GM18517 (cell line): ENCODE measurements at regions not wholly inside any gene's neighbourhood (a gene's known extent, or its start where the extent isn't known, plus 50 kb on each side); places are given as distances from the start of the nearest gene placed in this dataset.
A peak's percentile ranks its signal among the peaks of the same experiment; 100 is the strongest.

Experiments used
- ATAC-seq: cut with Tn5 transposase; IDR thresholded peaks from one replicate; pipeline ENCODE4 v1.9.1; 2021; ENCODE audit warnings: mild to moderate bottlenecking, moderate library complexity; ENCODE audit not compliant: unreplicated experiment

- no peak for ATAC-seq
Measured at GRCh38 chr3:177824190-177824786, 627.0 kb upstream of the TBL1XR1 start.

- no peak for ATAC-seq
Measured at GRCh38 chr3:177824841-177825240, 627.6 kb upstream of the TBL1XR1 start.

- ATAC-seq: no peak
Measured at GRCh38 chr3:177826253-177826652, 629.0 kb upstream of the TBL1XR1 start.

- peak; percentile 51 for ATAC-seq
Measured at GRCh38 chr3:177827511-177828207, 630.4 kb upstream of the TBL1XR1 start.

- no peak for ATAC-seq
Measured at GRCh38 chr3:177828208-177828565, 630.9 kb upstream of the TBL1XR1 start.

GRCh38 chr3:177830411-177830849, 633.1 kb upstream of the TBL1XR1 start:
- no peak for ATAC-seq

GRCh38 chr3:177831361-177831760, 634.1 kb upstream of the TBL1XR1 start:
- ATAC-seq: no peak

- ATAC-seq: no peak
Measured at GRCh38 chr3:177832880-177833279, 635.6 kb upstream of the TBL1XR1 start.

GRCh38 chr3:177833332-177833731, 636.0 kb upstream of the TBL1XR1 start:
- ATAC-seq: no peak

- ATAC-seq: no peak
Measured at GRCh38 chr3:177835008-177835407, 637.7 kb upstream of the TBL1XR1 start.

GRCh38 chr3:177835917-177836316, 638.6 kb upstream of the TBL1XR1 start:
- no peak for ATAC-seq

GRCh38 chr3:177836671-177837070, 639.4 kb upstream of the TBL1XR1 start:
- no peak for ATAC-seq

GRCh38 chr3:177837951-177838655, 640.8 kb upstream of the TBL1XR1 start:
- ATAC-seq: no peak

- no peak for ATAC-seq
Measured at GRCh38 chr3:177838766-177839350, 641.6 kb upstream of the TBL1XR1 start.

- ATAC-seq: no peak
Measured at GRCh38 chr3:177842302-177842701, 645.0 kb upstream of the TBL1XR1 start.

- no peak for ATAC-seq
Measured at GRCh38 chr3:177842743-177843734, 645.8 kb upstream of the TBL1XR1 start.

GRCh38 chr3:177852001-177852807, 654.9 kb upstream of the TBL1XR1 start:
- no peak for ATAC-seq

GRCh38 chr3:177855021-177855420, 657.7 kb upstream of the TBL1XR1 start:
- ATAC-seq: no peak

- ATAC-seq: no peak
Measured at GRCh38 chr3:177860184-177860583, 662.9 kb upstream of the TBL1XR1 start.
